ENCODE measurements at regions not wholly inside any gene's neighbourhood (a gene's known extent, or its start where the extent isn't known, plus 50 kb on each side); places are given as distances from the start of the nearest gene placed in this dataset.

GRCh38 chr5:145218982-145219381, 616.2 kb downstream of the PRELID2 start:
- H3K4me1 Mint-ChIP-seq: no peaks in the 10 kb centered on the region
- H3K9me3 Mint-ChIP-seq: peaks cover 0 to 14% (median 5%) of the 10 kb centered on the region in 7 donors
- Histone ChIP-seq H3K36me3 (ENCODE audit: control insufficient read depth, insufficient read depth, low read length) (no peaks in the 10 kb centered on the region), H3K27me3 (ENCODE audit: control insufficient read depth, insufficient read depth, low read length) (no peaks in the 10 kb centered on the region), H3K4me1 (ENCODE audit: control insufficient read depth, insufficient read depth, low read length, poor library complexity, severe bottlenecking) (no peaks in the 10 kb centered on the region), H3K27ac (ENCODE audit: insufficient read depth, low read length, poor library complexity, severe bottlenecking) (no peak overlapping the region), H3K4me3 (ENCODE audit: low read depth, low read length) (no peak overlapping the region), H3K9me3 (ENCODE audit: control insufficient read depth in 2 of 2, low read length in 2 of 2) (no peaks in the 10 kb centered on the region)
- H3K4me3 Mint-ChIP-seq: no peak overlapping the region
- no peak for DNase-seq
- H3K27me3 Mint-ChIP-seq: no peaks in the 10 kb centered on the region
- no peak overlapping the region for H3K27ac Mint-ChIP-seq
- no peak for ATAC-seq (ENCODE audit: low read depth in 2 of 2)
- no peaks in the 10 kb centered on the region for H3K36me3 Mint-ChIP-seq

GRCh38 chr5:145218019-145218418, 617.1 kb downstream of the PRELID2 start:
- H3K9me3 ChIP-seq (ENCODE audit: control insufficient read depth in 2 of 2, low read length in 2 of 2): no peaks in the 10 kb centered on the region
- Mint-ChIP-seq H3K4me1 (no peaks in the 10 kb centered on the region), H3K36me3 (no peaks in the 10 kb centered on the region), H3K9me3 (peaks cover 0 to 15% (median 6%) of the 10 kb centered on the region in 7 donors), H3K27ac (no peak overlapping the region), H3K27me3 (peaks cover 3% of the 10 kb centered on the region), H3K4me3 (no peak overlapping the region)
- no peak overlapping the region for H3K4me3 ChIP-seq (ENCODE audit: low read depth, low read length)
- no peaks in the 10 kb centered on the region for H3K27me3 ChIP-seq (ENCODE audit: control insufficient read depth, insufficient read depth, low read length)
- H3K36me3 ChIP-seq (ENCODE audit: control insufficient read depth, insufficient read depth, low read length): no peaks in the 10 kb centered on the region
- H3K27ac ChIP-seq (ENCODE audit: insufficient read depth, low read length, poor library complexity, severe bottlenecking): no peak overlapping the region
- H3K4me1 ChIP-seq (ENCODE audit: control insufficient read depth, insufficient read depth, low read length, poor library complexity, severe bottlenecking): no peaks in the 10 kb centered on the region
- no peak for DNase-seq
- no peak for ATAC-seq (ENCODE audit: low read depth in 2 of 2)

GRCh38 chr5:145210020-145210419, 625.1 kb downstream of the PRELID2 start:
- Mint-ChIP-seq H3K27ac (no peak overlapping the region), H3K9me3 (peaks cover 0 to 33% (median 5%) of the 10 kb centered on the region in 7 donors), H3K27me3 (peaks cover 5% of the 10 kb centered on the region), H3K36me3 (no peaks in the 10 kb centered on the region), H3K4me1 (no peaks in the 10 kb centered on the region), H3K4me3 (no peak overlapping the region)
- Histone ChIP-seq H3K27ac (ENCODE audit: insufficient read depth, low read length, poor library complexity, severe bottlenecking) (no peak overlapping the region), H3K4me3 (ENCODE audit: low read depth, low read length) (no peak overlapping the region), H3K4me1 (ENCODE audit: control insufficient read depth, insufficient read depth, low read length, poor library complexity, severe bottlenecking) (no peaks in the 10 kb centered on the region), H3K9me3 (ENCODE audit: control insufficient read depth in 2 of 2, low read length in 2 of 2) (no peaks in the 10 kb centered on the region), H3K36me3 (ENCODE audit: control insufficient read depth, insufficient read depth, low read length) (no peaks in the 10 kb centered on the region), H3K27me3 (ENCODE audit: control insufficient read depth, insufficient read depth, low read length) (no peaks in the 10 kb centered on the region)
- no peak for DNase-seq
- ATAC-seq (ENCODE audit: low read depth in 2 of 2): no peak

- H3K9me3 ChIP-seq (ENCODE audit: control insufficient read depth in 2 of 2, low read length in 2 of 2): no peaks in the 10 kb centered on the region
- no peak overlapping the region for H3K4me3 ChIP-seq (ENCODE audit: low read depth, low read length)
- Mint-ChIP-seq H3K27ac (no peak overlapping the region), H3K36me3 (no peaks in the 10 kb centered on the region), H3K4me1 (no peaks in the 10 kb centered on the region), H3K4me3 (no peak overlapping the region), H3K9me3 (peaks cover 0 to 22% (median 4%) of the 10 kb centered on the region in 7 donors), H3K27me3 (no peaks in the 10 kb centered on the region)
- no peaks in the 10 kb centered on the region for H3K36me3 ChIP-seq (ENCODE audit: control insufficient read depth, insufficient read depth, low read length)
- ATAC-seq (ENCODE audit: low read depth in 2 of 2) (no peak), DNase-seq (no peak)
- H3K27ac ChIP-seq (ENCODE audit: insufficient read depth, low read length, poor library complexity, severe bottlenecking): no peak overlapping the region
- no peaks in the 10 kb centered on the region for H3K4me1 ChIP-seq (ENCODE audit: control insufficient read depth, insufficient read depth, low read length, poor library complexity, severe bottlenecking)
- H3K27me3 ChIP-seq (ENCODE audit: control insufficient read depth, insufficient read depth, low read length): no peaks in the 10 kb centered on the region
These were observed 629.6 kb downstream of the PRELID2 start for GRCh38 chr5:145205546-145205945.

- H3K27ac ChIP-seq (ENCODE audit: insufficient read depth, low read length, poor library complexity, severe bottlenecking): no peak overlapping the region
- no peaks in the 10 kb centered on the region for H3K36me3 ChIP-seq (ENCODE audit: control insufficient read depth, insufficient read depth, low read length)
- no peaks in the 10 kb centered on the region for H3K4me1 ChIP-seq (ENCODE audit: control insufficient read depth, insufficient read depth, low read length, poor library complexity, severe bottlenecking)
- no peaks in the 10 kb centered on the region for H3K4me1 Mint-ChIP-seq
- H3K27ac Mint-ChIP-seq: no peak overlapping the region
- DNase-seq: no peak
- no peak for ATAC-seq (ENCODE audit: low read depth in 2 of 2)
- H3K27me3 Mint-ChIP-seq: no peaks in the 10 kb centered on the region
- H3K9me3 Mint-ChIP-seq: peaks cover 0 to 19% (median 3%) of the 10 kb centered on the region in 7 donors
- H3K9me3 ChIP-seq (ENCODE audit: control insufficient read depth in 2 of 2, low read length in 2 of 2): no peaks in the 10 kb centered on the region
- H3K4me3 ChIP-seq (ENCODE audit: low read depth, low read length): no peak overlapping the region
- H3K36me3 Mint-ChIP-seq: no peaks in the 10 kb centered on the region
- H3K4me3 Mint-ChIP-seq: no peak overlapping the region
- H3K27me3 ChIP-seq (ENCODE audit: control insufficient read depth, insufficient read depth, low read length): no peaks in the 10 kb centered on the region
These were observed 630.4 kb downstream of the PRELID2 start for GRCh38 chr5:145204743-145205142.

- H3K36me3 Mint-ChIP-seq: no peaks in the 10 kb centered on the region
- H3K27me3 Mint-ChIP-seq: no peaks in the 10 kb centered on the region
- H3K4me3 Mint-ChIP-seq: no peak overlapping the region
- Histone ChIP-seq H3K4me3 (ENCODE audit: low read depth, low read length) (no peak overlapping the region), H3K9me3 (ENCODE audit: control insufficient read depth in 2 of 2, low read length in 2 of 2) (no peaks in the 10 kb centered on the region), H3K27ac (ENCODE audit: insufficient read depth, low read length, poor library complexity, severe bottlenecking) (no peak overlapping the region), H3K36me3 (ENCODE audit: control insufficient read depth, insufficient read depth, low read length) (no peaks in the 10 kb centered on the region), H3K27me3 (ENCODE audit: control insufficient read depth, insufficient read depth, low read length) (no peaks in the 10 kb centered on the region), H3K4me1 (ENCODE audit: control insufficient read depth, insufficient read depth, low read length, poor library complexity, severe bottlenecking) (no peaks in the 10 kb centered on the region)
- ATAC-seq (ENCODE audit: low read depth in 2 of 2) (no peak), DNase-seq (no peak)
- H3K9me3 Mint-ChIP-seq: peaks cover 0 to 13% (median 3%) of the 10 kb centered on the region in 7 donors
- no peak overlapping the region for H3K27ac Mint-ChIP-seq
- no peaks in the 10 kb centered on the region for H3K4me1 Mint-ChIP-seq
These were observed 631.9 kb downstream of the PRELID2 start for GRCh38 chr5:145203193-145203592.

- Histone ChIP-seq H3K27ac (ENCODE audit: insufficient read depth, low read length, poor library complexity, severe bottlenecking) (no peak overlapping the region), H3K27me3 (ENCODE audit: control insufficient read depth, insufficient read depth, low read length) (no peaks in the 10 kb centered on the region), H3K36me3 (ENCODE audit: control insufficient read depth, insufficient read depth, low read length) (no peaks in the 10 kb centered on the region), H3K9me3 (ENCODE audit: control insufficient read depth in 2 of 2, low read length in 2 of 2) (peaks cover 0 to under 1% of the 10 kb centered on the region in 2 experiments), H3K4me3 (ENCODE audit: low read depth, low read length) (no peak overlapping the region), H3K4me1 (ENCODE audit: control insufficient read depth, insufficient read depth, low read length, poor library complexity, severe bottlenecking) (no peaks in the 10 kb centered on the region)
- H3K36me3 Mint-ChIP-seq: no peaks in the 10 kb centered on the region
- DNase-seq (no peak), ATAC-seq (ENCODE audit: low read depth in 2 of 2) (no peak)
- no peaks in the 10 kb centered on the region for H3K27me3 Mint-ChIP-seq
- no peaks in the 10 kb centered on the region for H3K4me1 Mint-ChIP-seq
- H3K9me3 Mint-ChIP-seq: peaks cover 0 to 12% (median 7%) of the 10 kb centered on the region in 7 donors
- no peak overlapping the region for H3K27ac Mint-ChIP-seq
- H3K4me3 Mint-ChIP-seq: no peak overlapping the region
These were observed 636.4 kb downstream of the PRELID2 start for GRCh38 chr5:145198525-145199260.

- Histone ChIP-seq H3K27me3 (ENCODE audit: control insufficient read depth, insufficient read depth, low read length) (no peaks in the 10 kb centered on the region), H3K36me3 (ENCODE audit: control insufficient read depth, insufficient read depth, low read length) (no peaks in the 10 kb centered on the region), H3K4me3 (ENCODE audit: low read depth, low read length) (no peak overlapping the region), H3K4me1 (ENCODE audit: control insufficient read depth, insufficient read depth, low read length, poor library complexity, severe bottlenecking) (no peaks in the 10 kb centered on the region), H3K9me3 (ENCODE audit: control insufficient read depth in 2 of 2, low read length in 2 of 2) (peaks cover 0 to 3% of the 10 kb centered on the region in 2 experiments), H3K27ac (ENCODE audit: insufficient read depth, low read length, poor library complexity, severe bottlenecking) (no peak overlapping the region)
- ATAC-seq (ENCODE audit: low read depth in 2 of 2) (no peak), DNase-seq (no peak)
- Mint-ChIP-seq H3K4me1 (no peaks in the 10 kb centered on the region), H3K9me3 (peaks cover 0 to 10% (median 5%) of the 10 kb centered on the region in 7 donors), H3K27ac (no peak overlapping the region), H3K4me3 (no peak overlapping the region), H3K27me3 (no peaks in the 10 kb centered on the region), H3K36me3 (no peaks in the 10 kb centered on the region)
These were observed 645.4 kb downstream of the PRELID2 start for GRCh38 chr5:145189746-145190145.
